Thoracic aorta (tissue), 2 donors: ENCODE measurements at regions not wholly inside any gene's neighbourhood (a gene's known extent, or its start where the extent isn't known, plus 50 kb on each side); places are given as distances from the start of the nearest gene placed in this dataset.

Source experiments
- ATAC-seq: fragments of 150-250 bp; one replicate; pipeline ENCODE4 v1.8.0; 2017; ENCODE audit warnings: low read depth; ENCODE audit not compliant: insufficient number of reproducible peaks, low FRiP score
- DNase-seq: peaks from one replicate; pipeline ENCODE4 v3.0.0-alpha.2; 2020; ENCODE audit warnings: low spot score
- H3K27ac ChIP-seq, 2 donors: fragments of 200-600 bp; sonication (generic); 1 replicate in 1 of 2; 2 replicates in 1 of 2; pipeline ENCODE4 v1.5.1; 2016; ENCODE audit warnings: mild to moderate bottlenecking in 2 of 2, moderate library complexity in 2 of 2
- H3K27me3 ChIP-seq: fragments of 200-600 bp; sonication (generic); replicated peaks from 2 replicates; pipeline ENCODE4 v1.6.0; 2016; ENCODE audit warnings: mild to moderate bottlenecking; ENCODE audit not compliant: insufficient read depth
- H3K36me3 ChIP-seq: fragments of 200-600 bp; sonication (generic); one replicate; pipeline ENCODE4 v1.5.1; 2016
- H3K4me1 ChIP-seq, 2 donors: fragments of 200-600 bp; sonication (generic); 1 replicate in 1 of 2; 2 replicates in 1 of 2; pipeline versions ENCODE4 v1.5.1 to v1.6.0; 2016; ENCODE audit warnings: low read depth in 2 of 2, mild to moderate bottlenecking in 1 of 2; ENCODE audit not compliant: control insufficient read depth in 1 of 2
- H3K4me3 ChIP-seq: fragments of 200-600 bp; sonication (generic); 2 replicates; pipeline ENCODE4 v1.5.1; 2016; ENCODE audit warnings: mild to moderate bottlenecking
- H3K9me3 ChIP-seq: fragments of 200-600 bp; sonication (generic); 2 replicates; pipeline ENCODE4 v1.5.1; 2016
- TF ChIP-seq, protein P1 (sequence below): fragments of 200-600 bp; sonication (generic); IDR thresholded peaks from one replicate; pipeline ENCODE4 v1.5.1; 2019; ENCODE audit warnings: antibody characterized with exemption

DNA sequence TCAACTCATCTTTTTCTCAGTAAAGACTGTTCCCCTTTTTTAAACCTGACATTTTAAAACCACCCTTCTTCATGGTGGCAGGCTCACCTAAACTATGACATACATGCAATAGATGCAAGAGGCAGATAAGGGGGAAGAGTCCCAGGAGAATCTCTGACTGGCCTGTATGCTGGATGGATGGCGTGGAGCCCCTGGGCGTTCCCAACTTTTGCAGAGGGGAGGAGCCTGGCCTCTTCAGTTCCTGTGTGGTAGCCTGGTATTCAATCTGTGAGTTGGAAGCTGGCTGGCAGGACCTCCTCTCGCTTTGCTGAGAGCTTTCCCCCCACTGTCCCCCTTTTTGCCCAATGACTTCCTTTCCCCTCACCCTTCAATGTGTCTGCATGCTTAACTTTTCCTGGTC is 217.6 kb upstream of the CA10 start:
- Histone ChIP-seq H3K27ac (no peak overlapping the region), H3K4me3 (no peak overlapping the region), H3K9me3 (no peaks in the 10 kb centered on the region), H3K4me1 (no peaks in the 10 kb centered on the region), H3K36me3 (no peaks in the 10 kb centered on the region), H3K27me3 (no peaks in the 10 kb centered on the region)
- DNase-seq (no peak), ATAC-seq (no peak)
- TF ChIP-seq, protein P1, sequence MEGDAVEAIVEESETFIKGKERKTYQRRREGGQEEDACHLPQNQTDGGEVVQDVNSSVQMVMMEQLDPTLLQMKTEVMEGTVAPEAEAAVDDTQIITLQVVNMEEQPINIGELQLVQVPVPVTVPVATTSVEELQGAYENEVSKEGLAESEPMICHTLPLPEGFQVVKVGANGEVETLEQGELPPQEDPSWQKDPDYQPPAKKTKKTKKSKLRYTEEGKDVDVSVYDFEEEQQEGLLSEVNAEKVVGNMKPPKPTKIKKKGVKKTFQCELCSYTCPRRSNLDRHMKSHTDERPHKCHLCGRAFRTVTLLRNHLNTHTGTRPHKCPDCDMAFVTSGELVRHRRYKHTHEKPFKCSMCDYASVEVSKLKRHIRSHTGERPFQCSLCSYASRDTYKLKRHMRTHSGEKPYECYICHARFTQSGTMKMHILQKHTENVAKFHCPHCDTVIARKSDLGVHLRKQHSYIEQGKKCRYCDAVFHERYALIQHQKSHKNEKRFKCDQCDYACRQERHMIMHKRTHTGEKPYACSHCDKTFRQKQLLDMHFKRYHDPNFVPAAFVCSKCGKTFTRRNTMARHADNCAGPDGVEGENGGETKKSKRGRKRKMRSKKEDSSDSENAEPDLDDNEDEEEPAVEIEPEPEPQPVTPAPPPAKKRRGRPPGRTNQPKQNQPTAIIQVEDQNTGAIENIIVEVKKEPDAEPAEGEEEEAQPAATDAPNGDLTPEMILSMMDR: no peak

DNA sequence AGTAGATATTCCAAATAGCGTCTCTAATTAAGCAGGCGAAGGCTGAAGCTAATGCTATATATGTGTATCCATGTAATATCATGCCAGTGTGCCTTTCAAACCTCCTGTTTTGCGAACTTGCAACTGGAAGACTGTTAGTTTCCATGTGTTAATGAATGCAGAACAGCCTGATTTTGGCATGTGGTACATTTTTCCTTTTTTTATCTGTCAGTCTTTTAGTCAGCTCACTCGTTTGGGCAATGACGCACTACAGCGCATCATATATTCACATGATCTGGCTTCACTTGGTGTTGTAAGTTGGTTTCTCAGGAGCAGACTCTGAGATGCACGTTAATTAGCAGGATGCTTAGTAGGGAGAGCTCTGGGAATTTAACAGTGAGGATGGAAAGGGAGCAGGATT is 210.4 kb upstream of the CA10 start:
- no peak for ATAC-seq
- no peak for DNase-seq
- Histone ChIP-seq H3K4me3 (no peak overlapping the region), H3K27me3 (no peaks in the 10 kb centered on the region), H3K27ac (no peak overlapping the region), H3K9me3 (no peaks in the 10 kb centered on the region), H3K36me3 (no peaks in the 10 kb centered on the region), H3K4me1 (no peaks in the 10 kb centered on the region)
- TF ChIP-seq, protein P1: no peak

DNA sequence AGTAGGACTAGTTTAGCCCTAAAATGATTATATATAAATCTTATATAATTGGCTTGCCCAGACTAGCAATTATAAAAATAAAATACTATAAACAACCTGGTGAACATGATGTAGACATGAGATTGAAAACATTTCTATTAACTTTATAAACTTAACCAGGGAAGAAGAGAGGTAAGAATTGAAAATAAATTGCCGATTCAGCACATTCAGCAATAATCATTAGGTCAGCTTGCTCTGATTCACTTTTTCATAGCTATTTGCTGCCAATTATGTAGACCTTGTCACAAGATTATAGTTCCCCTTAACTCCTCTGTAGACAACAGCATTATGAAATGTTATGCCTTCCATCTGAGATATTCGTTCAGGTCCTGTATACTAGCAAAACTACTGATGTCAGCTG is 199.3 kb upstream of the CA10 start:
- H3K27ac ChIP-seq: no peak overlapping the region
- no peaks in the 10 kb centered on the region for H3K4me1 ChIP-seq
- H3K9me3 ChIP-seq: no peaks in the 10 kb centered on the region
- no peak for ATAC-seq
- TF ChIP-seq, protein P1: no peak
- DNase-seq: no peak
- H3K27me3 ChIP-seq: no peaks in the 10 kb centered on the region
- no peak overlapping the region for H3K4me3 ChIP-seq
- H3K36me3 ChIP-seq: no peaks in the 10 kb centered on the region

DNA sequence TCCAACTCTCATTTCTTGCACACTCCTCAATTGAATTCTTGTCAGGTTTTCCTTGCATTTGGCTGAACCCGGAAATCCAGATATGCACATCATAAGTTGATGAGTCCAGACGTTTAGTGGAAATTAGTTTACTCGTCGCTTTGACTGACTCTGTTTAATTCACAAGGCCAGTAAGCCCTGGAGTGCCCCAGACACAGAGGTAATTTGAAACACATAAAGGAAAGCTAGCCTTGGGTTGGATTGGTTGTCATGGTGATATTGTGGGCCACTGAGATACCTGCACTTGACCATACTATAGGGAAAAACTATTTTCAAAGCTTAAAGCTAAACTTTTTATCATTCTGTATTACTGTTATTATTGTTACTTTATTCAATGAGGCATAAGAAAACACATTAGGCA is 178.3 kb upstream of the CA10 start:
- TF ChIP-seq, protein P1: no peak
- no peak overlapping the region for H3K27ac ChIP-seq
- H3K27me3 ChIP-seq: no peaks in the 10 kb centered on the region
- DNase-seq (no peak), ATAC-seq (no peak)
- no peaks in the 10 kb centered on the region for H3K9me3 ChIP-seq
- H3K4me1 ChIP-seq: no peaks in the 10 kb centered on the region
- H3K36me3 ChIP-seq: no peaks in the 10 kb centered on the region
- H3K4me3 ChIP-seq: no peak overlapping the region

DNA sequence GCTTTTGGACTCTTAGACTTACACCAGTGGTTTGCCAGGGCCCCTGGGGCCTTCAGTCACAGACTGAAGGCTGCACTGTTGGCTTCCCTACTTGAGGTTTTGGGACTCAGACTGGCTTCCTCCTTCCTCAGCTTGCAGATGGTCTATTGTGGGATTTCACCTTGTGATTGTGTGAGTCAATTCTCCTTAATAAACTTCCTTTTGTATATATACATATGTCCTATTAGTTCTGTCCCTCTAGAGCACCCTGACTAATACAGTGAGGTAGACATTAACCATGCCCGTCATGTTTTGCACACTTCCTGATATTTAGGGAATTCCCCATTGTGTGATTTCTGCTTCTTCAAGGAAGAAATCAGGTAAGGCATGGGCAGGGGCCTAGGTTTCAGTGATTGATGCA is 147.8 kb upstream of the CA10 start:
- ATAC-seq (no peak), DNase-seq (no peak)
- H3K9me3 ChIP-seq: no peaks in the 10 kb centered on the region
- no peaks in the 10 kb centered on the region for H3K4me1 ChIP-seq
- no peaks in the 10 kb centered on the region for H3K36me3 ChIP-seq
- TF ChIP-seq, protein P1: no peak
- H3K27ac ChIP-seq: no peak overlapping the region
- no peaks in the 10 kb centered on the region for H3K27me3 ChIP-seq
- no peak overlapping the region for H3K4me3 ChIP-seq
